ENCODE measurements at regions not wholly inside any gene's neighbourhood (a gene's known extent, or its start where the extent isn't known, plus 50 kb on each side); places are given as distances from the start of the nearest gene placed in this dataset.

GRCh38 chr10:47225219-47225927 is 74.6 kb upstream of the GDF10 start:
- no peak for TF ChIP-seq CTCF (IDR thresholded peaks at IDR 0.05)
- TF ChIP-seq POLR2A (IDR thresholded peaks at IDR 0.05): no peak
